Activated B cell treated with CpG ODN at 0.5 μM for 24 hours (primary cell): ENCODE measurements at regions not wholly inside any gene's neighbourhood (a gene's known extent, or its start where the extent isn't known, plus 50 kb on each side); places are given as distances from the start of the nearest gene placed in this dataset.

Source experiments
- ATAC-seq: fragments of 200-7000 bp; cut with Tn5 transposase; one replicate; pipeline ENCODE4 v1.10.0; 2021; ENCODE audit warnings: low read depth, mild to moderate bottlenecking, moderate library complexity
- CTCF ChIA-PET: fragments of 350-600 bp; sonication (Branson Sonifier 250); formaldehyde crosslinking; loops from one replicate; lab custom pipeline; 2021; ENCODE audit warnings: antibody characterized with exemption; lab: Charles Lee
- POLR2A ChIA-PET: fragments of 350-600 bp; sonication (Branson Sonifier 250); formaldehyde crosslinking; loops from one replicate; lab custom pipeline; 2021; ENCODE audit warnings: antibody characterized with exemption; lab: Charles Lee
- DNase-seq: peaks from one replicate; pipeline ENCODE4 v3.0.0; 2022
- H3K27ac Mint-ChIP-seq: one replicate; pipeline ENCODE4 v1.8.0; 2020; ENCODE audit warnings: mixed read lengths
- H3K27me3 Mint-ChIP-seq: one replicate; pipeline ENCODE4 v1.8.0; 2021; ENCODE audit warnings: mixed read lengths
- H3K36me3 Mint-ChIP-seq: one replicate; pipeline ENCODE4 v1.8.0; 2021; ENCODE audit warnings: low read depth, mixed read lengths
- H3K4me1 Mint-ChIP-seq: one replicate; pipeline ENCODE4 v1.8.0; 2021; ENCODE audit warnings: mixed read lengths
- H3K4me3 Mint-ChIP-seq: one replicate; pipeline ENCODE4 v1.8.0; 2020; ENCODE audit warnings: mild to moderate bottlenecking, mixed read lengths
- H3K9me3 Mint-ChIP-seq: one replicate; pipeline ENCODE4 v1.8.0; 2020; ENCODE audit warnings: mixed read lengths
- CTCF ChIP-seq: fragments of 200-600 bp; IDR thresholded peaks from one replicate; pipeline ENCODE4 v1.8.0; 2022; ENCODE audit warnings: antibody characterized with exemption, mild to moderate bottlenecking
- intact Hi-C: fragments of 100-400 bp; cut with micrococcal nuclease; formaldehyde crosslinking; loops from one replicate; pipeline ENCODE4 v1.15.1; 2024

- H3K9me3 Mint-ChIP-seq, result no peaks in the 10 kb centered on the region
- TF ChIP-seq CTCF, result no peak
- ChIA-PET CTCF (no interaction called here), POLR2A (no interaction called here)
- no peaks in the 10 kb centered on the region for H3K4me1 Mint-ChIP-seq
- no peak overlapping the region for H3K4me3 Mint-ChIP-seq
- H3K27me3 Mint-ChIP-seq, result no peaks in the 10 kb centered on the region
- intact Hi-C loops, result no loop called here
- no peak overlapping the region for H3K27ac Mint-ChIP-seq
- no peak for ATAC-seq
- H3K36me3 Mint-ChIP-seq, result no peaks in the 10 kb centered on the region
- no peak for DNase-seq
Observed at GRCh38 chr18:40437517-40437916, 1517.5 kb upstream of the PIK3C3 start.

GRCh38 chr18:40431071-40431985, 1523.7 kb upstream of the PIK3C3 start:
- no peak overlapping the region for H3K27ac Mint-ChIP-seq
- H3K4me3 Mint-ChIP-seq, result no peak overlapping the region
- H3K27me3 Mint-ChIP-seq, result no peaks in the 10 kb centered on the region
- CTCF ChIA-PET, result no interaction called here
- POLR2A ChIA-PET, result no interaction called here
- intact Hi-C loops, result loop anchor here (5.0 kb wide), 1 partner anchor 39 kb away; no protein-coding TSS in a partner anchor
- H3K36me3 Mint-ChIP-seq, result no peaks in the 10 kb centered on the region
- ATAC-seq (no peak), DNase-seq (no peak)
- no peaks in the 10 kb centered on the region for H3K4me1 Mint-ChIP-seq
- peaks cover 2% of the 10 kb centered on the region for H3K9me3 Mint-ChIP-seq
- TF ChIP-seq CTCF, result no peak

GRCh38 chr18:40423291-40423690, 1531.7 kb upstream of the PIK3C3 start:
- no peaks in the 10 kb centered on the region for H3K36me3 Mint-ChIP-seq
- ChIA-PET POLR2A (no interaction called here), CTCF (no interaction called here)
- DNase-seq, result no peak
- no peaks in the 10 kb centered on the region for H3K4me1 Mint-ChIP-seq
- H3K27ac Mint-ChIP-seq, result no peak overlapping the region
- no peak for TF ChIP-seq CTCF
- no peak for ATAC-seq
- H3K9me3 Mint-ChIP-seq, result peaks cover 8% of the 10 kb centered on the region
- H3K27me3 Mint-ChIP-seq, result no peaks in the 10 kb centered on the region
- intact Hi-C loops, result no loop called here
- H3K4me3 Mint-ChIP-seq, result no peak overlapping the region

- ChIA-PET POLR2A (no interaction called here), CTCF (no interaction called here)
- Mint-ChIP-seq H3K9me3 (peaks cover 8% of the 10 kb centered on the region), H3K27ac (no peak overlapping the region), H3K4me3 (no peak overlapping the region), H3K27me3 (no peaks in the 10 kb centered on the region), H3K4me1 (no peaks in the 10 kb centered on the region), H3K36me3 (no peaks in the 10 kb centered on the region)
- DNase-seq (no peak), ATAC-seq (no peak)
- TF ChIP-seq CTCF, result no peak
- intact Hi-C loops, result no loop called here
Observed at GRCh38 chr18:40420675-40421074, 1534.4 kb upstream of the PIK3C3 start.

GRCh38 chr18:40417501-40417900, 1537.5 kb upstream of the PIK3C3 start:
- CTCF ChIA-PET, result no interaction called here
- peaks cover 8% of the 10 kb centered on the region for H3K9me3 Mint-ChIP-seq
- TF ChIP-seq CTCF, result no peak
- ATAC-seq (no peak), DNase-seq (no peak)
- no peaks in the 10 kb centered on the region for H3K27me3 Mint-ChIP-seq
- POLR2A ChIA-PET, result no interaction called here
- H3K4me1 Mint-ChIP-seq, result no peaks in the 10 kb centered on the region
- intact Hi-C loops, result no loop called here
- no peak overlapping the region for H3K27ac Mint-ChIP-seq
- no peaks in the 10 kb centered on the region for H3K36me3 Mint-ChIP-seq
- H3K4me3 Mint-ChIP-seq, result no peak overlapping the region
